Pancreas (tissue), 10 donors: ENCODE measurements at regions not wholly inside any gene's neighbourhood (a gene's known extent, or its start where the extent isn't known, plus 50 kb on each side); places are given as distances from the start of the nearest gene placed in this dataset.

Experiments used
- ATAC-seq, 4 donors: fragments of 200-7000 bp; cut with Tn5 transposase; one replicate each; pipeline versions ENCODE4 v1.8.0 to v1.9.1; 2020; ENCODE audit warnings: mild to moderate bottlenecking in 4 of 4, moderate library complexity in 4 of 4
- DNase-seq, 6 donors: peaks; one replicate each; pipeline ENCODE4 v3.0.0-alpha.2; 2020
- FAIRE-seq: peaks from 2 replicates; lab custom pipeline; 2012; peaks lifted over from hg19 to GRCh38; lab: Jason Lieb, UNC
- H3K27ac ChIP-seq, 4 donors: fragments of 200-600 bp; sonication (generic); 1 replicate in 3 of 4; 2 replicates in 1 of 4; pipeline versions ENCODE4 v1.5.0 to v1.8.0; 2020
- H3K27me3 ChIP-seq, 4 donors: fragments of 200-600 bp; one replicate each; pipeline ENCODE4 v1.8.0; 2021
- H3K36me3 ChIP-seq, 3 donors: fragments of 200-600 bp; sonication (generic) in 1 of 3; one replicate each; pipeline versions ENCODE4 v1.5.0 to v1.8.0; 2020 to 2021
- H3K4me1 ChIP-seq, 3 donors: fragments of 200-600 bp; one replicate each; pipeline ENCODE4 v1.8.0; 2021
- H3K4me3 ChIP-seq, 4 donors: fragments of 200-600 bp; sonication (generic) in 2 of 4; one replicate each; pipeline versions ENCODE4 v1.5.0 to v1.8.0; 2020 to 2021
- H3K9me3 ChIP-seq, 4 donors: fragments of 200-600 bp; one replicate each; pipeline ENCODE4 v1.8.0; 2021
- CTCF ChIP-seq, 4 donors: fragments of 200-600 bp; sonication (generic) in 3 of 4; IDR thresholded peaks; one replicate each; pipeline versions ENCODE4 v1.5.0 to v1.8.0; 2021; ENCODE audit warnings: antibody characterized with exemption in 4 of 4
- WGBS, 2 donors: extraction: QIAGEN DNeasy Blood & Tissue Kit; methylation state at CpG; one replicate each; pipeline ENCODE4 v1.1.7; 2013; 5-methylcytosine and 5-hydroxymethylcytosine counted together
- intact Hi-C, 3 donors: fragments of 100-400 bp; cut with DNase I; formaldehyde crosslinking; loops; one replicate each; pipeline versions ENCODE4 v1.11.1 to v1.14.2; 2022
- donor health status: healthy with polysubstance abuse.
- donor health status: DM: no; HTN: no; CAD: no; lungs with moderate emphysema.
- donor health status: DM: no; HTN: no; CAD: no.
- donor health status: control.
- donor health status: control.
- donor health status: Bipolar disorder and iron deficiency.
- donor health status: DM: yes; HTN: yes; CAD: no.
- donor health status: DM: no; HTN: no; CAD: no.
- donor health status: DM: no; HTN: no; CAD: no.
- donor health status: DM: yes; HTN: yes; CAD: no.

- Histone ChIP-seq H3K27ac (no peak overlapping the region), H3K4me1 (no peaks in the 10 kb centered on the region), H3K27me3 (peaks cover 0 to 5% (median 0%) of the 10 kb centered on the region in 4 donors), H3K9me3 (no peaks in the 10 kb centered on the region), H3K36me3 (no peaks in the 10 kb centered on the region), H3K4me3 (no peak overlapping the region)
- intact Hi-C loops = loop anchor here in 1 of 3 donors (10.0 kb wide), 1 partner anchor 114 kb away; no protein-coding TSS in a partner anchor
- DNase-seq (no peak), FAIRE-seq (no peak), ATAC-seq (no peak)
- WGBS, 2 donors = 75 to 76% methylated on average over 7 of the region's 7 CpGs
- no peak for TF ChIP-seq CTCF (IDR thresholded peaks at IDR 0.05)
Measured at GRCh38 chr19:30161021-30161655, 211.0 kb upstream of the ZNF536 start.

- ATAC-seq = no peak
- 64 to 69% methylated on average over 5 of the region's 5 CpGs for WGBS, 2 donors
- Histone ChIP-seq H3K4me3 (no peak overlapping the region), H3K9me3 (no peaks in the 10 kb centered on the region), H3K27ac (no peak overlapping the region), H3K4me1 (no peaks in the 10 kb centered on the region), H3K27me3 (peaks cover 0 to 5% (median 0%) of the 10 kb centered on the region in 4 donors), H3K36me3 (no peaks in the 10 kb centered on the region)
- no peak for FAIRE-seq
- no peak for DNase-seq
- TF ChIP-seq CTCF (IDR thresholded peaks at IDR 0.05) = no peak
- intact Hi-C loops = loop anchor here in 1 of 3 donors (10.0 kb wide), 1 partner anchor 113 kb away; no protein-coding TSS in a partner anchor
Measured at GRCh38 chr19:30161770-30162169, 210.4 kb upstream of the ZNF536 start.

GRCh38 chr19:30162718-30163117 is 209.5 kb upstream of the ZNF536 start:
- TF ChIP-seq CTCF (IDR thresholded peaks at IDR 0.05) = no peak
- Histone ChIP-seq H3K27ac (no peak overlapping the region), H3K4me1 (no peaks in the 10 kb centered on the region), H3K27me3 (no peaks in the 10 kb centered on the region), H3K9me3 (no peaks in the 10 kb centered on the region), H3K36me3 (no peaks in the 10 kb centered on the region), H3K4me3 (no peak overlapping the region)
- intact Hi-C loops = loop anchor here in 1 of 3 donors (10.0 kb wide), 1 partner anchor 112 kb away; no protein-coding TSS in a partner anchor
- DNase-seq (no peak), FAIRE-seq (no peak), ATAC-seq (no peak)
- 67 to 85% methylated on average over 5 of the region's 5 CpGs for WGBS, 2 donors

GRCh38 chr19:30163663-30164062 is 208.5 kb upstream of the ZNF536 start:
- FAIRE-seq = no peak
- ATAC-seq = no peak
- Histone ChIP-seq H3K4me3 (no peak overlapping the region), H3K4me1 (no peaks in the 10 kb centered on the region), H3K27ac (no peak overlapping the region), H3K27me3 (no peaks in the 10 kb centered on the region), H3K36me3 (no peaks in the 10 kb centered on the region), H3K9me3 (no peaks in the 10 kb centered on the region)
- peak in 1 of 6 donors; percentile 20 for DNase-seq
- intact Hi-C loops = loop anchor here in 1 of 3 donors (10.0 kb wide), 1 partner anchor 111 kb away; no protein-coding TSS in a partner anchor
- WGBS, 2 donors = 80% methylated on average over 7 of the region's 7 CpGs
- TF ChIP-seq CTCF (IDR thresholded peaks at IDR 0.05) = no peak

GRCh38 chr19:30165228-30165813 is 206.9 kb upstream of the ZNF536 start:
- Histone ChIP-seq H3K4me1 (no peaks in the 10 kb centered on the region), H3K4me3 (no peak overlapping the region), H3K9me3 (no peaks in the 10 kb centered on the region), H3K27ac (no peak overlapping the region), H3K27me3 (no peaks in the 10 kb centered on the region), H3K36me3 (no peaks in the 10 kb centered on the region)
- ATAC-seq = no peak
- DNase-seq = peak in 1 of 6 donors; percentile 35
- no peak for FAIRE-seq
- 80 to 88% methylated on average over 10 of the region's 10 CpGs for WGBS, 2 donors
- intact Hi-C loops = loop anchor here in 1 of 3 donors (10.0 kb wide), 1 partner anchor 109 kb away; no protein-coding TSS in a partner anchor
- no peak for TF ChIP-seq CTCF (IDR thresholded peaks at IDR 0.05)
